CD4-positive, alpha-beta T cell treated with Interleukin-17A for 1 hour (primary cell): ENCODE measurements at regions not wholly inside any gene's neighbourhood (a gene's known extent, or its start where the extent isn't known, plus 50 kb on each side); places are given as distances from the start of the nearest gene placed in this dataset.
"Not testable (repeated sequence)": the region's sequence is repeated elsewhere in the genome, so short reads cannot be mapped to it uniquely, and the experiment has no call there.

Source experiments
- DNase-seq: peaks from one replicate; pipeline ENCODE4 v3.0.0-alpha.2; 2020

GRCh38 chr7:159207393-159207792 is 62.7 kb upstream of the VIPR2 start:
- no peak for DNase-seq

GRCh38 chr7:159205833-159206232 is 61.2 kb upstream of the VIPR2 start:
- no peak for DNase-seq

GRCh38 chr7:159204664-159205063 is 60.0 kb upstream of the VIPR2 start:
- no peak for DNase-seq

- not testable (repeated sequence) for DNase-seq
These were observed 58.6 kb upstream of the VIPR2 start for GRCh38 chr7:159203253-159203652.

- no peak for DNase-seq
These were observed 57.2 kb upstream of the VIPR2 start for GRCh38 chr7:159201722-159202330.

GRCh38 chr7:159200421-159200820 is 55.8 kb upstream of the VIPR2 start:
- no peak for DNase-seq

- peak; percentile 45 for DNase-seq
These were observed 53.5 kb upstream of the VIPR2 start for GRCh38 chr7:159198016-159198724.

GRCh38 chr7:159197066-159197975 is 52.7 kb upstream of the VIPR2 start:
- peak; percentile 57 for DNase-seq

GRCh38 chr7:159196584-159196983 is 51.9 kb upstream of the VIPR2 start:
- no peak for DNase-seq

GRCh38 chr7:159195946-159196345 is 51.3 kb upstream of the VIPR2 start:
- peak; percentile 59 for DNase-seq
